HG02973 (cell line): ENCODE measurements at regions not wholly inside any gene's neighbourhood (a gene's known extent, or its start where the extent isn't known, plus 50 kb on each side); places are given as distances from the start of the nearest gene placed in this dataset.

Experiments used
- ATAC-seq: cut with Tn5 transposase; IDR thresholded peaks from one replicate; pipeline ENCODE4 v1.9.1; 2021; ENCODE audit warnings: moderate library complexity; ENCODE audit not compliant: unreplicated experiment

DNA sequence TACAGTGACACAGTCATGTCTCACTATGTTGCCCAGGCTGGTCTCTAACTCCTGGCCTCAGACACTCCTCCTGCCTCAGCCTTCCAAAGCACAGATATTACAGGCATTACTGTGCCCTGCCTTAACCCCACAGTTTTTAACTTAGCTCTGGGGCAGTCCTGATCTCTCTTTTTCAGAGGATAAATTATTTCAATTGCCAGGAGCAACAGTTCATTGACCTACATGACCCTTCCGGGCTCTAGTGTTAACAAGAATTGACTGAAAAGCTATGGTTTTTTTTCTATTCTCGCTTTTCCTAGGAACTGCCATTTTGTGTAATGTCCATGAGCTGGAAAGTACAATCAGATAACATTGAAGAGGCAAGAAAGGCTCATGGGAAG lies 92.8 kb downstream of the HNRNPLL start:
- ATAC-seq, result no peak

DNA sequence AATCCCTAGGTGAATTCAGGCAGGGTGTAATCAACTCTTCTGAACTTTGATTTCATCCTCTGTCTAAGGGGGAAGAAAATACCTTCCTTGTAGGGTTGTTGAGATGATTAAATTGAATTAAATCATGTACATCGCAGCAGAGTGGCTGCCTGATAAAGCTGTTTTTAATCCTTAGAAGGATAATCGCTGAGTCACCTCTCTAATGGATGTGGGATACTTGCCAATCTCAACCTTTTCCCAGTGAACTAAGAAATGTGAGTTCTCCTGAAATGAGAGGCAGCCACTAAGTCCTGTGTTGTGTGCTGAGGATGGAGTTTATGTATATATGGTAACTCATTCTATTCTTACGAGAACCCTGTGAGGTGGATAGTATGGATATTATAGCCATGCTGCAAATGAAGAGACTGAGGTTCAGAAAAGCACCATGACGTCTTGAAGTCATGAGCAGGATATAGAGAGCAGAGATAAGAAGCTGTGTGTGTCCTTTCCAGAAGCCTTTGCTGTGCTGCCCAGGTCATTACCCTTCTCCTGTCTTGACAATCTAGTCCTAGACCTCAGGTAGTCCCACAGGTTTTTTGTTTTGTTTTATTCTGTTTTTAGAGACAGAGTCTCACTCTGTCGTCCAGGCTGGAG lies 93.3 kb downstream of the HNRNPLL start:
- no peak for ATAC-seq

DNA sequence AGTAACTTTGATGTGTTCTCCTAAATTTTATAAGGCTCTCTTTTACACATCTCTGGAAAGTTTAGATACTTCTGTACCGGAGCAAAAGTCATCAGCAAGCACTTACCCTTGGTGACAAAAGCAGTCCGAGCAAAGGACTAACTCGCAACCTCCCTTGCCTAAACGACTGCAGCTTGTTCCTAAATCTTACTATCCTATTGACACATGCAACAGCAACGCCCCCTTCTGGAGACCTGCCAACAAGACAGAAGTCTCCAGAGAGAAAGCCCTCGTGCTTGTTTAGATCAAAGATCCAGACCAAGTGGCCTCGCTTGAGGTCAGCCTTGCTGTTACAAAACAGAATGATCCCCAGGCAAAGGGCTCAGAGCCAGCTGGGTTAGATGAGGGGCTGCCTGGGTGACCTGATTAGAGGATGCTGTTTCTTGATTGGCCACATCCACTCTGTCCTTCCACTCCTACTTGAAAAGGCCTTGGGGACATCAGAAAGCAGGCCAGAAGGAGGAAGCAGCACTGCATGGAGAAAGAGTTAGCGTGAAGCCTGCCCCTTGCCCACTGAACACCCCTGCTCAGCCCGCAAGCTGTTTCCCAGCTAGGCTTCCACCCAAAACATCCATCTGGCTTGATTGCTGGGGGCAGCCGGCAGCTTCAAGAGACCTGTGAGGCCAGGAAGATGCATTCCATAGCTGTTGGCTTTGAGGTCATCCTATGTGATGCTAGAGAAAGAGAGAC lies 94.3 kb downstream of the HNRNPLL start:
- ATAC-seq, result no peak

DNA sequence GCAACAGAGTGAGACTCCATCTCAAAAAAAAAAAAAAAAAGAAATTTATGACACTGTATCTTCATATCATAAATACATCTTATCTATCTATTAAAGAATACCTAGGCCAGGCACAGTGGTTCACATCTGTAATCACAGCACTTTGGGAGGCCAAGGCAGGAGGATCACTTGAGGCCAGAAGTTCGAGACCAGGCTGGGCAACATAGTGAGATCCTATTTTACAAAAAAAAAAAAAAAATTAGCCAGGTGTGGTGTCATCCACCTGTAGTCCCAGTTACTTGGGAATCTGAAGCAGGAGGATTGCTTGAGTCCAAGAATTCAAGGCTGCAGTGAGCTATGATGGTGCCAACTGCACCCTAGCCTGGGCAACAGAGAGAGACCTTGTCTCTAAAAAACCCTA lies 95.0 kb downstream of the HNRNPLL start:
- no peak for ATAC-seq

DNA sequence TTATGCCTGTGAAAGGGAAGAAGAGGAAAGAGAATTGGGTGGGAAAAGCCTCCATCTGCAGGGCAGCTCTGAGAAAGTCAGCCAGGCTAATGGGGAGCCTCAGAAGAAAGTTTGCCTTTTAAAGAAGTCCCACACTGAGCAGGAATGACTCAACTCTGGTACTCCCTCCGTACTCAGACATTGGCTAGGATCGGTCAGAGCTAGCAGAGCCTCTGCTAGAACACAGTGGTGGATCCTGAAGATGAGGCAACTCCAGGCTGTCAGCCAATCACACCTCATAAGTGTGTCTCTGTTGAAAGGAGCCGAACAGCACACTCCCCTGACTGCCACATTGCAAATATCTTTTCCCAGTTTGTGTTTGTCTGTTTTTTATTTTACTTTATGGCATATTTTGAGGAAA lies 96.9 kb downstream of the HNRNPLL start:
- ATAC-seq, result no peak

DNA sequence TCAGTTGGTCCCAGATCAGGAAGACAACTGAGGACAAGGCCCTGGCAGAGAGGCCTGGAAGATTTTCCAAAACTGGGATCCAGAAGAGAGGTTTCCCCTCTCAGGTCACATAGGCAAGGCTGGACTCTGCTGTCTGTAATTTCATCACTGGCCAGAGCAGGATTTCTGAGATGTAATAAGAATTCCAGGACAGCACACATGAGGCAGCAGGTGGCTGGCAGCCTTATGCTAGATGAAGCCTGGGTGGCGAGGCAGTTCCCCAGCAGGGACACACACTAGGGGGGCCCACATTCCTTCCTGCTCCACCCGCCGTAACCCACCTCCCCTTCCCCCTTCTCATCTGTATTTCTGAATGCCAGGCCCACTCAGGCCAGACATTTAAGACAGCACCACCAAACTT lies 98.6 kb downstream of the HNRNPLL start:
- no peak for ATAC-seq

DNA sequence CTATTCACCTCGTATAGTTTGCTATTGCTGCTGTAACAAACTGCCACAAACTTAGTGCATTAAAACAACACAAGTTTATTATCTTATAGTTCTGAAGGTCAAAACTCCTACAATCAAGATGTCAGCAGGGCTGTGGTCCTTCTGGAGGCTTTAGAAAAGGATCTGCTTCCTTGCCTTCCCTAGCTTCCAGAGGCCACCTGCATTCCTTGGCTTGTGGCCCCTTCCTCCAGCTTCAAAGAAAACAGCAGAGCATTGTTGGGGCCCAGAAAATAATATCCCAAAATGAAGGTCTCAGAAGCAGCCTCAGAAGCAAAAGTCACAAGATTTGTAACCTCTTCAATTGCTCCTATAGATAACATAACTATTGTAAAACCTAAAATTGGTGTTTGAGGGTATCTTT lies 100.6 kb downstream of the HNRNPLL start:
- no peak for ATAC-seq

DNA sequence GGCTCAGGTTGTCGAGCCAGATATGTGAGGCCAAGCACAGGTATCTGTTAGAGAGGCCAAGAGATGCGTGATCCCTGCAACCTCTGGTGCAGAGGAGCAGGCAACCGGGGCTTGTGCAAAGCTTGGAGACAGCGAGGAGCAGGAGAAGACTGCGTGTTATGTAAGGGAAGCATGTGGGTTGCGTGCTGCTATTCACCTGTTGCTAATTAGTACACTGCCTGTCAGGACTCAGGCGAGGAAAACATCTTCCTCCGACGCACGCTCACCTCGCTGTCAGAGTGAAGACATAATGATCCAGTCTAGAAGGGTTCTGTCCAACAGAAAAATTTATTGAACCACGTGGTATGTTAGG lies 102.5 kb downstream of the HNRNPLL start:
- ATAC-seq, result no peak

DNA sequence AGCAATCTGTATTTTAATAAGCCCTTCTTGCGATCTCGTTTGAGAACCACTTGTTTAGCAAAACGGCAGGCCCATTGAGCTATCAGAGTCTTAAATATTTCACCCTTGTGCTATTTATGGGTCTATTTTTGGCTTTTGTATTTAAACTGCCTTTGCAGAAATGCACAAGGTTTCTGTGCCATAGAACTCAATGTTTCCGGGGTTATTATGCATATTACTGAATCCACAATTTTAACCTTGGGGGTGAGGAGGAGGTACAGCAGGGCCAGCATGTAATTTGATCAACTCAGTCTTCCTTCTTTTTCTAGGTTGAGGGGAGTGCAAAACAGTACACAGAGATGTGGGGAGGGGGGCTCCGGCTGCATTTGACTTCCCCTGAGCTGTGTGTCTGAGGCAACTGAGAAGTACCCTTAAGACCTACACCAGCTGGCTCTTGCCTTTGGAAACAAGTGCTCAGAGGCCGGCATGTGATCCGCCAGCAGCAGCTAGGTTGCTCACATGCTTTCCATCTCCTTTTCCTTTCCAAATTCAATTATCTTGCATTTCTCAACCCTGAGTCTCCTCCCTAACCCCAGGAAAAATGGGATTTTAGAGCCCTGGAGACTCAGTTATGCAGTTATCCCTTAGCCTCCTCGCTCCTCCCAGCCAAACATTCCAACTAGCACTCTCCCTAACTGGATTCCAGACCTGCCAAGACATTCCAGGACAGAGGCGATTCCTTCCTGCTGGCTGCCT lies 103.0 kb downstream of the HNRNPLL start:
- ATAC-seq, result no peak

DNA sequence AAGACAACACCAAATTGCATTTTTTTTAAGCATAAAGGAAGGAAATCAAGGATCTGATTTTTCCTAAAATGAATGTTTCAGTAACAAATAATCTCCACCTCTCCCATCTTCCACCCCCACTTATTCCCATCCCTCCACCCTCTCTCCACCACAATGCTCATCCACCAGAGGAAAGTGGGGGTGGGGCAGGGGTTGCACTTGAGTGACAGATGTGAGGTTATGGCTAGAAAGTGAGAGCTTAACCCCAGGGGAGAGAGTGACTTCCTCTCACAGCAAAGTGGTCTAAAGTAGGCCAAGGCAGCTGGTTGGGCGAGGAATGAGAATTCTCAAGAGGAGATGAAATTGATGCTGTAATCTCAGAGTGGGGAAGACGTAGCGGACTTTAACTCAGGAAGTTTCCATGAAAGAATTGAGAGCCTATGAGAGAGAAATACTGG lies 104.7 kb downstream of the HNRNPLL start:
- no peak for ATAC-seq

DNA sequence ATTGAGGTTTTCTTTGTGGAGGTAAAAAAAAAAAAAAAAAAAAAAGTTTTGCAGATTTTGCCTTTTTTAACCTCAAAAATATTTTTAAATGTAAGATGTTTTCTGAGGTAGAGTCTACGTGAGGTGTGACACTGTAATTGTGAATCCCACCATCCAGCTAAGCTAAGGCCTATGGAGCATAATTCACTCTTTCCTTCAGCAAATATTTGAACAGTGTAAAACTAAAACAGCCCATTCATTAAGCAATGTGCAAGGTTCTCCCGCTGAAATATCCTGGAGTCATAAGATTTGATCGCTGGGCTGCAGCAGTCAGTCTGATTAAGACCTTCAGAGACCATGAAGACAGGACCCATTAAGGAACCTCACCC lies 105.1 kb downstream of the HNRNPLL start:
- ATAC-seq, result no peak

DNA sequence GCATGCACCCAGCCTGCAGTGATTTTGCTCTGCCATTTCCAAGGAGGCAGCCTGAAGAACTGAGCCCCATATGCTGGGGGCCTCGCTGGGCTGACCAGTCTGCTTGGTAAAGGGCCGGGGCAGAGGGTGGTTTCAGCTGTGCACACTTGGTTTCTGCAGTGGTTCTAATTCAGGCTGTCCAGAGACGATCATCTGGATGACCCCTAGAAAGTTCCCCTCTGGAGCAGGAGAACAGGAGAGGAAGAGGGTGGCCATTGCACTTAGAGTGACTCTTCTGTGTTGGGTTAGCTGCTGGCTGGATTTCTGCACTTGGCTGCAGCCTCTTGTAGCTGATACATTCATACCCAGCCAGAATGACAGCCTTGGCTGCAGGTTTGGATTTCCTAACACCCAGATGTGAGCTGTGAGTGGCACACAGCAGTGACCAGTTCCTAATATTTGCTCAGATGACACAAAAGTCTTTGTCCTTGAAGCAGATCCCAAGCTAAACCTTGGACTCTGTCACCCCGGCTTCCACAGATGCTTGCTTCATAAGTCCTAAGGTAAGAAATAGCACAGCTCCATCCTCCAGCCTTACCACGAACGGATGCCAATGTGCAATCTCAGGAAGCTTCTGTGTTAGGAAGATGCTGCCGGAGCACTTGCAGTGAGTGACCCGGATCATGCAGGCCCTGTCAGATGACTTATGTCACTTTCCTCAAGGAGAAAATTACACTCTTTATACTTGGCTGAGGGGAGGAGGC lies 105.6 kb downstream of the HNRNPLL start:
- ATAC-seq, result no peak

DNA sequence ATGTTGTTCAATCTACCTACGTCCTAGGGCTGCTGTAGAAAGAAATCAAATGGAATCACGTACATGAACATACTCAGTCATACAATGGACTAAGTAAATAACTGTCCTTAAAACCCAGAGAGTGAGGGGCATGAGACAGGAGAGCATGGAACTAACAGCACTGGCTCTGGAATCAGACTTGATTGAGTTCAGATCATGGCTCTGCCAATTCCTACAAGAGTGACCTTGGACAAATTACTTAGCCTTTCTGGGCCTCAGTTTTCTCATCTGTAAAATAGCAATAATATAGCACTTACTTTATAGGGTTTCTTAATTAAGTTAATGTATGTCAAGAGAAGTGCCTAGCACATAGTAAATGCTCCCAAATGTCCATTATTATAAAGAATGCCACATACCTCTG lies 106.8 kb downstream of the HNRNPLL start:
- no peak for ATAC-seq

DNA sequence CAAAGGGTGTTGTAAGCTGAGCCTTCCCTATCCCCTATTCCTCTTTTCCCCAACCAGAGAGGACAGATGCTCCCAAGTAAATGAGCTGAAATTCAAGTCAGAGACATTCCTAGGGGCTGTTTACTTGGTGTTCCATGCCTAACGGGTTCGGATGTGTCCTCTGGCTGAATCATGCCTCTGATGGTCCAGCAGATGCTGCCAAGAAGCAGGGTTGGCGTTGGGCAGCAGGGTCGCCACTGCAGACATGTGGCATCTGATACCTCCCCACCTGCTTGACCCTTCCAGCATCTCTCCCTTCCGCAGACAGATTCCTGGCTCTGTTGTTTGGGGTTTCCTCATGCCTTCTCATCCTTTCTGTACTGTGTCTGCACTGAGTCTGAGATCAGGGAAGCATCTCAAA lies 108.3 kb downstream of the HNRNPLL start:
- ATAC-seq, result no peak

DNA sequence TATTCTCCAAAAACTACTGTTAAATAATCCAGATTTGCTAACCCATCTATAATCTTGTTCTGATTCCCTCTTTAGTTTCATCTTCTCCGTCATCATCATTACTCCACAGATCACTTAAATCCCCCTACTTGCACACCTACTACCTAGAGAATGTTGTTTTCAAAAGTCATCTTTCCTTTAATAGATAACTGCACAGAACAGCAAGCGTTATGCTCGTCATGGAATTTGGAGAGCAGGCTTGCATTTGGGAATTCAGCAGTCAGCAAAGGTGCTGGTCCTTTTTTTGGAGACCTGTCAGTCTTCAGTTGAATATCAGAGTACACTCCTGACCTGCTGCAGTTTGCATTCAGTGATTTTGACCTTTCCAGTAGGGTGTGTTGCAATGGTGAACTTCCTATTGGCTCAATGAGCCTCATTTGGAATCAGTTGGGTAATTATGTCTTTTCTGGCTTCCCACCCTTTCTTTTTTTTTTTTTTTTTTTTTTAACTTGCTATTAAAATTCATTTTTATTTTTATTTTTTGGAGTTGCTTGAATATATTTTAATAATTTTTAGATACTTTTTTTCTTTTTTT lies 110.6 kb downstream of the HNRNPLL start:
- no peak for ATAC-seq

DNA sequence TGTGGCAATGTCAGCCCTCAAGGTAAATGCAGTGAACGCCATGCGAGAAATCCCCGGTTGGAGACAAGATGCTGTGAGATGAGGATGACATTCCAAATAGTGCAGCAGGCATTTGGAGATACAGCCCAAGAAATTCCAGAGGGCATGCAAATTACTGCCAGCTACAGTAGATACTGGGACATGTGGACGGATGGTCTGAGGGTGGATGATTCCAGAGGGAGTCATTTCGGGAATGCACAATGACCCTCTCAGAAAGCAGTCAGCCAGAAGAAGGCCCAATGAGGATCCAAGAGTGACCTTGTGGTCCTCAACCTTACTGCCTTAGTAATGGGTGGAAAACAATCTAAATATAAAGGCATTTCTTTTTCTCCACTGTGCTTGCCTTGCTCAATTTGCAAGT lies 111.3 kb downstream of the HNRNPLL start:
- ATAC-seq, result no peak

DNA sequence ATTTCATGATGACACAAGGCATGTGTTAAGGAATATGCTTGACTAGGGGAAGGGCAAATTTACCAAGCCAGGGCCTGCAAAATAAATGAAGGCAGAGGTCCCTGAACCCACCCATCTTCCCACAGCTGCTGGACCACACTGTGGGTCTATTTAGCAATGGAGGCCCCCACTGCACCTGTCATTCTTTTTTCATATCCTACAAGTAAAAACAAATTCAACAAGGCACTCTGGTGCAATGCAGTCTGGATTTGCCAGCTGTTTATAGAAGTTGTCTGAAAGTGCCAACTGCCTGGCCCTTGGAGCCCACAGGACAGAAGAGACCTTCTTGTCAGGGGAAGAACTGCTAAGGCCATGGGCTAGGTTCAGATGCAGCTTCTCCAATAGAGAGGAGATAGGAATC lies 112.8 kb upstream of the ATL2 start:
- ATAC-seq, result no peak

DNA sequence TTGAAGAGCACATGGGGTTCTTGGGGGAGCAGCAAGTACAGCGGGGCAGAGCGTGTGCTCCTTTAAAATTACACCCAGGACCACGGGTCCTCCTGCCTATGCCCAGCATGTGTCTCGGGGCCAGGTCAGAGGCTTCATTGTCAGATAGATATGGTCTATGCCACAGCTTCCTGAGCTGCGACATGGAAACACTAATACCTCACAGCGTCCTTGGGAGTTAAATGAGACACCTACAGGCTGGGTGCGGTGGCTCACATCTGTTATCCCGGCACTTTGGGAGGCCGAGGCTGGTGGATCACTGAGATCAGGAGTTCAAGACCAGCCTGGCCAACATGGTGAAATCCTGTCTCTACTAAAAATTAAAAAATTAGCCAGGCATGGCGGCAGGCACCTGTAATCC lies 110.8 kb upstream of the ATL2 start:
- no peak for ATAC-seq

DNA sequence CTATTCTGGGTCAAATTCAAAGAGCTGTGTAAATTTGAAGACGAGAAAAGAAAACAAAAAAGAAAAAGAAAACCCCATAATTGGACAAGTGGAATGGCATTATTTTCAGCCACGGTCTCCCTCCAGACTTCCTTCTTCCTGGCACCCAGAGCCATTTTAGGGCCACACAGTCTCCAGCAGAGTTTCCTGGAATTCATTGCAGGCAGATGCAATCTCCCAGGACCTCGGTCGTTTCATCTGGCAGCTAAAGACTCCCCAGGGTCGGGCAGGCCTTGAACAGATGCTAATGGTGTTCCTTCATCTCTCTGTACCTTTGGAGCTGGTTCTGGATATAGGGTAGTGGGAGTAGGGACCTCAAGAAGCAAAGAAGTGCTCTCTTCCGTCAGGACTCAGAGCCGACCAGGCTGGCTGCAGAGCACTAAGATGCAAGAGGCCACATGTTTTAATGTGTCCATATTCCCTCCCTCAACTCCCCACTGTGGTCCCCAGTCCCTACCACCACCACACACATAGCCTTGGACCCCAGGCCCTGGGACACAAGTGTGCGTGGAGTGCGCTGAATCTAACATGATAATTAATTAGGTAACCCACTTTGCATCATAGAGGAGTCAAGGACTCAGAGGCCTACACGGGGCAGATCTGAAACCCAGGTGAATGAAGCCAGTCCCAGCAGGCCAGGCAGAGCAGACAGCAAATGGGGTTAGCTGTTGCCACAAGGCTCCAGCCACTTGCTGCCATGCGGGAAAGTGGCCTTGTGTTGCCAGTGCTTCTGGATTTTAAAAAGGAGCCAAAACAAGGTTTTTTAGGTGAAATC lies 109.3 kb upstream of the ATL2 start:
- ATAC-seq, result no peak

DNA sequence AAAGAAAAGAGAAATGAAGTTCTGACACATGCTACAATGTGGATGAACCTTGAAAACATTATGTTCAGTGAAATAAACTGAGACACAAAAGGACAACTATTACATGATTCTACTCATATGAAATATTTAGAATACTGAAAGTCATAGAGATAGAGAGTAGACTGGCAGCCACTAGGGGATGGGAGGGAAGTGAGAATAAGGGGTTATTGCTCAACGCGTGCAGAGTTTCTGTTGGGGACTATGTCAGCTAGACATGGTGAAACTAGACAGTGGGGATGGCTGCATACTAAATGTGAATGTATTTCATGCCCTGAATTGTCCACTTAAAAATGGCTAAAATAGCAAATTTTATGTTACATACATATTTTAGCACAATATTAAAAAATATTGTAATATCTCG lies 108.7 kb upstream of the ATL2 start:
- ATAC-seq, result peak; percentile 97

DNA sequence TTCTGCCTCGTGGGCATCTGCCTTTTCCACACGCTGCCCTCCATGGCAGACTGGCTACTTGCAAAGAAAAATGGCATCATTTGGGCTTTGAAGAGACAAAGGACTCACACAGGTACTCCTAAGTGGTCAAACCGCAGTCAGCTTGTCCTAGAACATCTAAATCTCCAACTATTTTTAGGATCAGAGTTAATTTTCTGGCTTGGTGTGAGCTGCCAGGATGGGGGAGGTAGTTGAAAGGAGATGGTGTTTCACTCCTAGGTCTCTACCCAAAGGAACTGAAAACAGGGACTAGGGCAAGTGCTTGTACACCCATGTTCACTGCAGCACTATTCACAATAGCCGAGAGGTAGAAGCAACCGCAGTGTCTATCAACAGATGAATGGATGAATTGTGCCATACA lies 107.9 kb upstream of the ATL2 start:
- no peak for ATAC-seq
